CD4-positive, CD25-positive, alpha-beta regulatory T cell (primary cell): ENCODE measurements at regions not wholly inside any gene's neighbourhood (a gene's known extent, or its start where the extent isn't known, plus 50 kb on each side); places are given as distances from the start of the nearest gene placed in this dataset.

ENCODE experiments used
- ATAC-seq, 2 donors: fragments of 150-1000 bp; cut with Tn5 transposase; one replicate each; pipeline ENCODE4 v1.10.0; 2021; ENCODE audit warnings: low read depth in 2 of 2, moderate number of reproducible peaks in 2 of 2, moderate library complexity in 1 of 2
- DNase-seq, 3 donors: peaks; one replicate each; pipeline versions ENCODE4 v3.0.0 to v3.0.0-alpha.2; 2012 to 2022; ENCODE audit warnings: mixed read lengths in 1 of 3
- H3K27ac ChIP-seq: one replicate; pipeline ENCODE4 v1.7.0; 2013; ENCODE audit warnings: mild to moderate bottlenecking, low read length; ENCODE audit not compliant: insufficient read depth, poor library complexity, severe bottlenecking
- H3K27me3 ChIP-seq: one replicate; pipeline ENCODE4 v1.7.0; 2013; ENCODE audit warnings: low read length; ENCODE audit not compliant: control insufficient read depth, insufficient read depth
- H3K36me3 ChIP-seq: one replicate; pipeline ENCODE4 v1.7.0; 2013; ENCODE audit warnings: mild to moderate bottlenecking, low read length, moderate library complexity; ENCODE audit not compliant: control insufficient read depth, insufficient read depth
- H3K4me1 ChIP-seq: 2 replicates; pipeline ENCODE4 v1.7.0; 2013; ENCODE audit warnings: mild to moderate bottlenecking, low read length; ENCODE audit not compliant: insufficient read depth, control insufficient read depth, poor library complexity, severe bottlenecking
- H3K4me3 ChIP-seq: one replicate; pipeline ENCODE4 v1.7.0; 2013; ENCODE audit warnings: low read depth, mild to moderate bottlenecking, low read length, moderate library complexity
- H3K9me3 ChIP-seq, 2 experiments: 1 replicate in 1 of 2; 2 replicates in 1 of 2; pipeline ENCODE4 v1.7.0; 2013; ENCODE audit warnings: low read length in 2 of 2, mild to moderate bottlenecking in 1 of 2, moderate library complexity in 1 of 2; ENCODE audit not compliant: control insufficient read depth in 2 of 2
- H3K27ac Mint-ChIP-seq, 3 donors: one replicate each; pipeline ENCODE4 v1.8.0; 2020 to 2022; ENCODE audit warnings: mild to moderate bottlenecking in 3 of 3, mixed read lengths in 3 of 3, moderate library complexity in 2 of 3
- H3K27me3 Mint-ChIP-seq: one replicate; pipeline ENCODE4 v1.8.0; 2022; ENCODE audit warnings: mild to moderate bottlenecking, mixed read lengths
- H3K36me3 Mint-ChIP-seq: one replicate; pipeline ENCODE4 v1.8.0; 2020; ENCODE audit warnings: mixed read lengths
- H3K4me1 Mint-ChIP-seq, 4 donors: one replicate each; pipeline ENCODE4 v1.8.0; 2020 to 2022; ENCODE audit warnings: mixed read lengths in 4 of 4, mild to moderate bottlenecking in 1 of 4
- H3K4me3 Mint-ChIP-seq, 4 donors: one replicate each; pipeline ENCODE4 v1.8.0; 2020 to 2022; ENCODE audit warnings: mild to moderate bottlenecking in 4 of 4, mixed read lengths in 4 of 4, moderate library complexity in 3 of 4
- H3K9me3 Mint-ChIP-seq, 7 donors: one replicate each; pipeline ENCODE4 v1.8.0; 2020 to 2022; ENCODE audit warnings: mixed read lengths in 7 of 7, mild to moderate bottlenecking in 3 of 7, moderate library complexity in 2 of 7

- Histone ChIP-seq H3K27me3 (no peaks in the 10 kb centered on the region), H3K36me3 (no peaks in the 10 kb centered on the region), H3K4me3 (no peak overlapping the region), H3K4me1 (no peaks in the 10 kb centered on the region), H3K9me3 (no peaks in the 10 kb centered on the region), H3K27ac (no peak overlapping the region)
- H3K4me1 Mint-ChIP-seq = no peaks in the 10 kb centered on the region
- H3K36me3 Mint-ChIP-seq = no peaks in the 10 kb centered on the region
- peaks cover 5% of the 10 kb centered on the region for H3K27me3 Mint-ChIP-seq
- no peak overlapping the region for H3K4me3 Mint-ChIP-seq
- no peak for DNase-seq
- ATAC-seq = no peak
- H3K27ac Mint-ChIP-seq = no peak overlapping the region
- H3K9me3 Mint-ChIP-seq = peaks cover 0 to 3% (median 0%) of the 10 kb centered on the region in 7 donors
Measured at GRCh38 chr1:4528590-4528989, 125.8 kb upstream of the AJAP1 start.

- H3K36me3 ChIP-seq = no peaks in the 10 kb centered on the region
- Mint-ChIP-seq H3K27ac (no peak overlapping the region), H3K36me3 (no peaks in the 10 kb centered on the region), H3K4me1 (no peaks in the 10 kb centered on the region), H3K4me3 (no peak overlapping the region), H3K27me3 (peaks cover 5% of the 10 kb centered on the region), H3K9me3 (peaks cover 0 to 3% (median 0%) of the 10 kb centered on the region in 7 donors)
- no peaks in the 10 kb centered on the region for H3K27me3 ChIP-seq
- H3K9me3 ChIP-seq = no peaks in the 10 kb centered on the region
- DNase-seq = no peak
- no peaks in the 10 kb centered on the region for H3K4me1 ChIP-seq
- no peak for ATAC-seq
- no peak overlapping the region for H3K4me3 ChIP-seq
- H3K27ac ChIP-seq = no peak overlapping the region
Measured at GRCh38 chr1:4529446-4530165, 124.8 kb upstream of the AJAP1 start.

- H3K4me1 ChIP-seq = no peaks in the 10 kb centered on the region
- Mint-ChIP-seq H3K27me3 (peaks cover 5% of the 10 kb centered on the region), H3K36me3 (no peaks in the 10 kb centered on the region), H3K9me3 (peaks cover 0 to 3% (median 0%) of the 10 kb centered on the region in 7 donors), H3K4me1 (no peaks in the 10 kb centered on the region), H3K4me3 (no peak overlapping the region), H3K27ac (no peak overlapping the region)
- no peaks in the 10 kb centered on the region for H3K27me3 ChIP-seq
- H3K4me3 ChIP-seq = no peak overlapping the region
- no peak for ATAC-seq
- H3K27ac ChIP-seq = no peak overlapping the region
- DNase-seq = no peak
- no peaks in the 10 kb centered on the region for H3K36me3 ChIP-seq
- no peaks in the 10 kb centered on the region for H3K9me3 ChIP-seq
Measured at GRCh38 chr1:4530166-4530785, 124.1 kb upstream of the AJAP1 start.

GRCh38 chr1:4531842-4532241 lies 122.6 kb upstream of the AJAP1 start:
- no peak for DNase-seq
- H3K4me3 ChIP-seq = no peak overlapping the region
- Mint-ChIP-seq H3K27me3 (peaks cover 5% of the 10 kb centered on the region), H3K36me3 (no peaks in the 10 kb centered on the region), H3K27ac (no peak overlapping the region), H3K4me3 (no peak overlapping the region), H3K9me3 (peaks cover 0 to 3% (median 0%) of the 10 kb centered on the region in 7 donors), H3K4me1 (no peaks in the 10 kb centered on the region)
- no peaks in the 10 kb centered on the region for H3K36me3 ChIP-seq
- no peaks in the 10 kb centered on the region for H3K4me1 ChIP-seq
- no peak for ATAC-seq
- H3K27ac ChIP-seq = no peak overlapping the region
- H3K27me3 ChIP-seq = no peaks in the 10 kb centered on the region
- no peaks in the 10 kb centered on the region for H3K9me3 ChIP-seq

GRCh38 chr1:4532656-4533055 lies 121.8 kb upstream of the AJAP1 start:
- ATAC-seq (no peak), DNase-seq (no peak)
- peaks cover 0 to 3% (median 0%) of the 10 kb centered on the region in 7 donors for H3K9me3 Mint-ChIP-seq
- no peaks in the 10 kb centered on the region for H3K36me3 ChIP-seq
- no peak overlapping the region for H3K27ac ChIP-seq
- H3K9me3 ChIP-seq = no peaks in the 10 kb centered on the region
- H3K27ac Mint-ChIP-seq = no peak overlapping the region
- no peaks in the 10 kb centered on the region for H3K4me1 ChIP-seq
- H3K36me3 Mint-ChIP-seq = no peaks in the 10 kb centered on the region
- H3K27me3 ChIP-seq = no peaks in the 10 kb centered on the region
- H3K4me1 Mint-ChIP-seq = no peaks in the 10 kb centered on the region
- peaks cover 5% of the 10 kb centered on the region for H3K27me3 Mint-ChIP-seq
- no peak overlapping the region for H3K4me3 Mint-ChIP-seq
- no peak overlapping the region for H3K4me3 ChIP-seq

GRCh38 chr1:4546911-4547310 lies 107.5 kb upstream of the AJAP1 start:
- H3K4me1 Mint-ChIP-seq = no peaks in the 10 kb centered on the region
- H3K27me3 ChIP-seq = no peaks in the 10 kb centered on the region
- H3K27me3 Mint-ChIP-seq = no peaks in the 10 kb centered on the region
- H3K9me3 Mint-ChIP-seq = peaks cover 0 to 10% (median 3%) of the 10 kb centered on the region in 7 donors
- no peak overlapping the region for H3K27ac ChIP-seq
- no peaks in the 10 kb centered on the region for H3K36me3 Mint-ChIP-seq
- H3K36me3 ChIP-seq = no peaks in the 10 kb centered on the region
- no peaks in the 10 kb centered on the region for H3K4me1 ChIP-seq
- no peak overlapping the region for H3K4me3 Mint-ChIP-seq
- H3K9me3 ChIP-seq = no peaks in the 10 kb centered on the region
- ATAC-seq (no peak), DNase-seq (no peak)
- H3K4me3 ChIP-seq = no peak overlapping the region
- H3K27ac Mint-ChIP-seq = no peak overlapping the region

GRCh38 chr1:4549930-4550329 lies 104.5 kb upstream of the AJAP1 start:
- ATAC-seq (no peak), DNase-seq (no peak)
- H3K4me3 ChIP-seq = no peak overlapping the region
- Mint-ChIP-seq H3K36me3 (no peaks in the 10 kb centered on the region), H3K27me3 (no peaks in the 10 kb centered on the region), H3K9me3 (peaks cover 0 to 10% (median 0%) of the 10 kb centered on the region in 7 donors), H3K27ac (no peak overlapping the region), H3K4me1 (no peaks in the 10 kb centered on the region), H3K4me3 (no peak overlapping the region)
- no peaks in the 10 kb centered on the region for H3K36me3 ChIP-seq
- H3K9me3 ChIP-seq = no peaks in the 10 kb centered on the region
- no peaks in the 10 kb centered on the region for H3K4me1 ChIP-seq
- no peak overlapping the region for H3K27ac ChIP-seq
- H3K27me3 ChIP-seq = no peaks in the 10 kb centered on the region

GRCh38 chr1:4550941-4551340 lies 103.5 kb upstream of the AJAP1 start:
- Mint-ChIP-seq H3K27ac (no peak overlapping the region), H3K27me3 (no peaks in the 10 kb centered on the region), H3K4me1 (no peaks in the 10 kb centered on the region), H3K9me3 (peaks cover 0 to 10% (median 0%) of the 10 kb centered on the region in 7 donors), H3K36me3 (no peaks in the 10 kb centered on the region), H3K4me3 (no peak overlapping the region)
- Histone ChIP-seq H3K36me3 (no peaks in the 10 kb centered on the region), H3K4me3 (no peak overlapping the region), H3K27me3 (no peaks in the 10 kb centered on the region), H3K9me3 (no peaks in the 10 kb centered on the region), H3K27ac (no peak overlapping the region), H3K4me1 (no peaks in the 10 kb centered on the region)
- DNase-seq (no peak), ATAC-seq (no peak)
